Small intestine (tissue), 7 donors: ENCODE measurements at regions not wholly inside any gene's neighbourhood (a gene's known extent, or its start where the extent isn't known, plus 50 kb on each side); places are given as distances from the start of the nearest gene placed in this dataset.

Source experiments
- DNase-seq, 2 donors: peaks; one replicate each; pipeline versions ENCODE4 v3.0.0 to v3.0.0-alpha.2; 2013
- FAIRE-seq: peaks from 2 replicates; lab custom pipeline; 2012; peaks lifted over from hg19 to GRCh38; lab: Jason Lieb, UNC
- H3K27ac ChIP-seq, 3 donors: one replicate each; pipeline ENCODE4 v1.5.1; 2013; ENCODE audit warnings: low read length in 2 of 3, mild to moderate bottlenecking in 2 of 3, control low read depth in 1 of 3, inconsistent platforms in 1 of 3, low read depth in 1 of 3, moderate library complexity in 1 of 3
- H3K27me3 ChIP-seq, 3 donors: one replicate each; pipeline ENCODE4 v1.6.1; 2013; ENCODE audit warnings: low read length in 3 of 3, inconsistent platforms in 1 of 3; ENCODE audit not compliant: control insufficient read depth in 3 of 3, insufficient read depth in 3 of 3
- H3K36me3 ChIP-seq, 3 donors: one replicate each; pipeline ENCODE4 v1.6.1; 2013; ENCODE audit warnings: low read length in 3 of 3, inconsistent platforms in 1 of 3, low read depth in 1 of 3, mild to moderate bottlenecking in 1 of 3, moderate library complexity in 1 of 3; ENCODE audit not compliant: control insufficient read depth in 3 of 3, insufficient read depth in 2 of 3
- H3K4me1 ChIP-seq, 3 donors: one replicate each; pipeline ENCODE4 v1.6.1; 2013; ENCODE audit warnings: low read length in 2 of 3, inconsistent platforms in 1 of 3, low read depth in 1 of 3, mild to moderate bottlenecking in 1 of 3, moderate library complexity in 1 of 3; ENCODE audit not compliant: control insufficient read depth in 3 of 3, insufficient read depth in 2 of 3
- H3K4me3 ChIP-seq, 3 donors: one replicate each; pipeline ENCODE4 v1.5.1; 2013; ENCODE audit warnings: low read length in 3 of 3, control low read depth in 1 of 3, inconsistent platforms in 1 of 3, low read depth in 1 of 3, mild to moderate bottlenecking in 1 of 3, moderate library complexity in 1 of 3
- H3K9me3 ChIP-seq, 2 donors: one replicate each; pipeline ENCODE4 v1.6.1; 2013; ENCODE audit warnings: low read depth in 1 of 2, low read length in 1 of 2; ENCODE audit not compliant: control insufficient read depth in 2 of 2, insufficient read depth in 1 of 2
- WGBS, 3 donors: extraction: QIAGEN DNeasy Blood & Tissue Kit; methylation state at CpG; one replicate each; pipeline ENCODE4 v1.1.7; 2013; 5-methylcytosine and 5-hydroxymethylcytosine counted together
- donor health status: healthy with polysubstance abuse.
- donor health status: control.
- donor health status: control.
- donor health status: Bipolar disorder and iron deficiency.
- donor health status: healthy.

DNA sequence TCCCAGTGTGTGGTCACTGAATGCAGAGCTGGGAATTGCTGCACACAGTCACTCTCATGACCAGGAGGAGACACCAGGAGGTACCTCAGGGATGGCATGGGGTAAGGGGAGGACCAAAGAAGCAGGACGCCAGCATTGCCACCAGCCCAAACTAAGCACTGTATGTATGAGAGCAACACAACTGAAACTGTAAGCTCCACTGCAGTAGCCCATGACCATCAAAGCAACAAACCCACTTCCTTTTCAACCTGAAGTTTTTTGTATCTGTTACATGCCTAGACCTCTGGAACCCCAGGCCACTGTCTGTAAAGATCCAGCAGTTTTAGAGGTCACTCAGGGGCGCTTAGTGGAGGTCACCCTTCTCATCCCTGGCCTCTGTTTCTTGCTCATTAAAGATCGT is 164.3 kb downstream of the SETD4 start:
- Histone ChIP-seq H3K4me1 (peaks cover 0 to 5% (median 0%) of the 10 kb centered on the region in 3 donors), H3K9me3 (peaks cover 0 to 4% of the 10 kb centered on the region in 2 donors), H3K4me3 (no peak overlapping the region), H3K27me3 (no peaks in the 10 kb centered on the region), H3K36me3 (no peaks in the 10 kb centered on the region), H3K27ac (no peak overlapping the region)
- DNase-seq (no peak), FAIRE-seq (no peak)
- WGBS, 3 donors, result 90% methylated on average over 3 of the region's 3 CpGs

DNA sequence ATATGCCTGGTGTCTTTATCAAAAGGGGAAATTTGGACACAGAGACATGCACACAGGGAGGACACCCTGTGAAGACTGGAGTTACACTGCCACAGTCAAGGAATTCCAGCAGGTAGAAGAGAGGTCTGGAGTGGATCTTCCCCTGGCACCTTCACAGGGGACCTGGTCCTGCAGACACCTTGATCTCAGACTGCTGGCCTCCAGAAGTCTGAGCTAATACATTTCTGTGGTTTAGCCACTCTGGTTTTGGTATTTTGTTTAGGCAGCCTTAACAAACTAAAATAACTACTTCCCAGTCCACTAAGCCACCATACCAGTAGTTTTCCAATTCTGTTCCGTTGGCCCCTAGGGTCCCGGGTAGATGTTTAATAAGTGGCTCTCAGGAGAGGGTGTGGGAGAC is 164.7 kb downstream of the SETD4 start:
- H3K27me3 ChIP-seq, result no peaks in the 10 kb centered on the region
- no peaks in the 10 kb centered on the region for H3K36me3 ChIP-seq
- WGBS, 3 donors, result 80 to 90% (median 81%) methylated on average over 2 of the region's 2 CpGs
- DNase-seq, result no peak
- peaks cover 0 to 4% of the 10 kb centered on the region in 2 donors for H3K9me3 ChIP-seq
- peaks cover 0 to 5% (median 0%) of the 10 kb centered on the region in 3 donors for H3K4me1 ChIP-seq
- FAIRE-seq, result no peak
- H3K27ac ChIP-seq, result no peak overlapping the region
- H3K4me3 ChIP-seq, result no peak overlapping the region

DNA sequence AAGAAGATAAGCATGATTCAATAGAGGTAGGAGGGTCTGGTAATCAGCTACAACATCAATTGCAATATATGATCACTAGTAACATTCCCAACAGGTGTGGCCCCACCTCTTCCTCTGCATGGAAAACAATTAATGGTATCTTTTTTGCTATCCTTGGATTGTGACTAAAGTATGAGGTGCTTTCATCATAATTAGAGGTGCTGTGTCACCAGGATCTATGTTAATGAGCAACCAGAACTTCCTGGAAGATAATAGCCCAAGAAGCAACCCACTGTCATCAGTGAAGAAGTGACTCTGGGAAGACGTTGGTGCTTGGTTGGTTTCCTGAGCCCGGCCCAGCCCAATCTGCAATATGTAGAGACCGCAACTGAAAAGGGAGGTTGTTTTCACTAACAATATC is 167.2 kb downstream of the SETD4 start:
- Histone ChIP-seq H3K9me3 (peaks cover 0 to 4% of the 10 kb centered on the region in 2 donors), H3K27ac (no peak overlapping the region), H3K36me3 (no peaks in the 10 kb centered on the region), H3K27me3 (no peaks in the 10 kb centered on the region), H3K4me3 (no peak overlapping the region), H3K4me1 (peaks cover 0 to 5% (median 0%) of the 10 kb centered on the region in 3 donors)
- DNase-seq (peak; percentile 20 to 21), FAIRE-seq (no peak)
- 78 to 88% (median 85%) methylated on average over 3 of the region's 3 CpGs for WGBS, 3 donors

DNA sequence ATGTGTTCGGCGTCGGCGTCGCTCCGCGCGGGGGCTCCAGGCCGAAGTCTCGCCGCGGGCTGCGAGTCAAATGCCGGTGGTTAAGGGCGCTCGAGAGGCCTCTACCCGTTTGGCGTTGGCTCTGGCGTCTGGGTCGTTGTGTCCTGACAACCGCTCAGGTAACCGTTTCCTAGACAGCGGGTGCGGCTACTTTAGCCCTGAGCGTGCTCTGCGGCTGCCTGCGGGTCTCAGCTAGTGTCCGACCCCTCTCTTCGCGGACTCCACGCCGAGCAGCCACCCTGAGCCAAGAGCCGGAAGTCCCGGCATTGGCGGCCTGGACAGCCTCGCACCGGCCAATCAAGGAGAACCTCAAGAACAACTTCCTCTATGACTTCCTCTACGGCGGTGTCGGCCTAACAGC is 173.4 kb downstream of the SETD4 start:
- no peaks in the 10 kb centered on the region for H3K4me1 ChIP-seq
- no peak overlapping the region for H3K27ac ChIP-seq
- no peaks in the 10 kb centered on the region for H3K9me3 ChIP-seq
- no peak for DNase-seq
- no peak for FAIRE-seq
- H3K36me3 ChIP-seq, result no peaks in the 10 kb centered on the region
- 95 to 97% (median 96%) methylated on average over 40 of the region's 40 CpGs for WGBS, 3 donors
- H3K4me3 ChIP-seq, result no peak overlapping the region
- H3K27me3 ChIP-seq, result no peaks in the 10 kb centered on the region

DNA sequence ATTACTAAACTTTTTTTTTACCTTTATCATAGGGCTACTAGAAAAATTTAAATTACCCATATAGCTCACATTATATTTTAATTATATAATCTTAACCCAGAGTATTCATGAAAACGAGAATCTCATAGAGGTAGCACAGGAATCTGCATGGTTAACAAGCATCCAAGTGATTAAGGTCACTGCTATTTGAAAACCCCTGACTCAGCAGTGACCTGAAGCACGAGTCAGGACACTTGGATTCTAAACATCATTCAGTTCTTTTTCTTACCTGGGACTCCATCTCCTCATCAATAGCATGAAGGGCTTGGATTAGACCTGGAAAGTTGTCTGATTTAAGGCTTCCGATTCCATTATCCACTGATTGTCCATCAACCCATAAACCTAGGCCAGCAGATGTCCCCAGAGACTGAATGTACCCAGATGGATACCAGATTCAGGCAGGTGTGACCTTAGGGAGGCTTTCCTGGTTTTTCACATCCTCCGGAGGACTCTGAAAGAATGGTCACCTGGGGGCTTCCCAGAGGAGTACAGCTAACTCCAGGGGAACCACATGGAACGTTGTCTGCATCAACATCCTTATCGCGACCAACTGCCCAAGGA is 174.3 kb downstream of the SETD4 start:
- Histone ChIP-seq H3K36me3 (no peaks in the 10 kb centered on the region), H3K27ac (no peak overlapping the region), H3K4me3 (no peak overlapping the region), H3K4me1 (no peaks in the 10 kb centered on the region), H3K9me3 (no peaks in the 10 kb centered on the region), H3K27me3 (no peaks in the 10 kb centered on the region)
- FAIRE-seq, result no peak
- DNase-seq, result no peak
- 85 to 89% (median 88%) methylated on average over 7 of the region's 7 CpGs for WGBS, 3 donors

DNA sequence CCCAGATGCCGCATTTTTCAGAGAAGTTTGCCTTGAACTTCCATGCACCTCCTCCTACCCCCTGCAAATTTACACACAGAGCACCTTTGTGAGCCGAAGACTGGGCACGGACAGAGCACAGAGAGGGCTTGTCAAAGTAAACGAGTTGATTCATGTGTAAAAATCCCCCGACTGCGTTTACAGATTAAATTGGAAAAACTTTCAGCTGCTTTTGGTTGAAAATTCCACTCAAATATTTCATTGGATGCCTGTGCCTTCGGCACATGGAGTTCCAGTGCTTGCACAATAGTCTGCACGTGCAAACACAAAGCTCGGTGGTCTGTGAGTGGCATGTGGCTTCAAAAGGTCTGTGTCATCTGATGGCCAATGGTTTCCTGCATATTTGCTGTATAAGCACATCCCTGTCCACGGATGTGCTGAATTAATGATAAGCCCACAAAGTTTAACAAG is 177.5 kb downstream of the SETD4 start:
- WGBS, 3 donors, result 54 to 79% (median 70%) methylated on average over 10 of the region's 10 CpGs
- Histone ChIP-seq H3K36me3 (no peaks in the 10 kb centered on the region), H3K27ac (no peak overlapping the region), H3K4me3 (no peak overlapping the region), H3K9me3 (no peaks in the 10 kb centered on the region), H3K4me1 (no peaks in the 10 kb centered on the region), H3K27me3 (no peaks in the 10 kb centered on the region)
- no peak for FAIRE-seq
- no peak for DNase-seq

DNA sequence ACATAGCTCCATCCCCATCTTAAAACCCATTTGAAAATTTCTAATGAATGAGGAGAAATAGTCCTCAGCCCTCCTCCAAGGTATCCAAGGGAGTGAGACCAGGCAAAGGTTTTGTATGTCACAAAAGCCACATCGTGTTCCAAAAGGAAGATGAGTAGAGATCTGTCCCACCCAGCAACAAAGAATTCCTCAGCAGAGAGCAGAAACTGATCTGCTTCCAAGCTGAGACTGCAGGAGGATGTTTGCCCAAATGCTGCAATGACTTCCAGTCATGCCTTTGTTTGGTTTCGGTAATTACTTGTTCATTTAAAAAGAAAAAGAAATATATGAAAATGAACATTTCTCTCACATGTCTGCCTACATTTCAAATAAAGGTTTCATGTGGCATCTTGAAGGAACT is 186.9 kb downstream of the SETD4 start:
- 51 to 68% (median 61%) methylated on average over 2 of the region's 2 CpGs for WGBS, 3 donors
- no peak overlapping the region for H3K27ac ChIP-seq
- no peaks in the 10 kb centered on the region for H3K36me3 ChIP-seq
- H3K27me3 ChIP-seq, result no peaks in the 10 kb centered on the region
- DNase-seq (no peak), FAIRE-seq (no peak)
- H3K9me3 ChIP-seq, result peaks cover 0 to 4% of the 10 kb centered on the region in 2 donors
- no peaks in the 10 kb centered on the region for H3K4me1 ChIP-seq
- no peak overlapping the region for H3K4me3 ChIP-seq

DNA sequence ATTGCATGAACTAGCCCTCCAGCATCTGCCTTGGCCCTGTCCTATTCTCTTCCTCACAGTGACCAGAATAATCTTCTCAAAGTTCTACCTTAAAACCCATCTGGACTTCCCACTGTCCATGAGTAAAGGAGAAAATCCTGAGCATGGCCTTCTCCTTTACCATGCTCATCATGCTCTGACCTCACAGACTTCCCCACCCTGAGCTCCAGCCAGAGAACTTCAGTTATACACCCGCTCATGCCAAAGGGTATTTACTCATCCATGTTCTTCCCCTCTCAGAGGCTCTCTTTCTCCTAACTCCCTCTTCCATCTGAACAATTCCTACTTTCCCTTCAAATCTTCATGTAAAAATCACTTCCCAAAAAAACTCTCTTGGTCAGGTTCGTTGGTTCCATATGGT is 188.4 kb downstream of the SETD4 start:
- peaks cover 0 to 9% of the 10 kb centered on the region in 2 donors for H3K9me3 ChIP-seq

DNA sequence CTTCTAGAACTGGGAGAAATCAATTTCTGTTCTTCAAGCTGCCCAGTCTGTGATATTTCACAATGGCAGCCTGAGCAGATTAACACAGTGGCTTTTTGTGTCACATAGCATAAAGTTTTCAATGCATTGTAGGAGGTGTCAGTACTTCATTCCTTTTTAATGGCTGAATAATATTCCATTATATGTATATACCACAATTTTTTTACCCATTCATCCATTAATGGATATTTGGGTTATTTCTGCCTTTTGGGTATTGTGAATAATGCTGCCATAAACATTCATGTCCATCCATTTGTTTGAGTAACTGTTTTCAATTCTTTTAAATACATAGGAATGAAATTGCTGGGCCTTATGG is 191.5 kb downstream of the SETD4 start:
- no peak for DNase-seq
- FAIRE-seq, result no peak
- Histone ChIP-seq H3K27ac (no peak overlapping the region), H3K4me3 (no peak overlapping the region), H3K36me3 (no peaks in the 10 kb centered on the region), H3K27me3 (no peaks in the 10 kb centered on the region), H3K4me1 (no peaks in the 10 kb centered on the region), H3K9me3 (peaks cover 0 to 9% of the 10 kb centered on the region in 2 donors)

More for the DNA sequence above, 188.4 kb downstream of the SETD4 start:
- no peak for DNase-seq
- H3K4me3 ChIP-seq, result no peak overlapping the region
- no peak for FAIRE-seq
- no peak overlapping the region for H3K27ac ChIP-seq
- H3K4me1 ChIP-seq, result no peaks in the 10 kb centered on the region
- H3K27me3 ChIP-seq, result no peaks in the 10 kb centered on the region
- 83 to 88% (median 85%) methylated on average over 2 of the region's 2 CpGs for WGBS, 3 donors
- no peaks in the 10 kb centered on the region for H3K36me3 ChIP-seq
